WERI-Rb-1 (cell line): ENCODE measurements at regions not wholly inside any gene's neighbourhood (a gene's known extent, or its start where the extent isn't known, plus 50 kb on each side); places are given as distances from the start of the nearest gene placed in this dataset.

Experiments
- DNase-seq: peaks from one replicate; pipeline ENCODE4 v3.0.0-alpha.2; 2020
- H3K27ac ChIP-seq: fragments of 250-450 bp; sonication (Bioruptor Pico); 2 replicates; pipeline ENCODE4 v1.5.1; 2020; ENCODE audit warnings: mild to moderate bottlenecking, moderate library complexity
- H3K27me3 ChIP-seq: fragments of 250-450 bp; sonication (Bioruptor Pico); 2 replicates; pipeline ENCODE4 v1.5.1; 2021; ENCODE audit warnings: mild to moderate bottlenecking, low read depth, moderate library complexity; ENCODE audit not compliant: insufficient read depth, severe bottlenecking
- H3K36me3 ChIP-seq: fragments of 250-450 bp; sonication (Bioruptor Pico); 2 replicates; pipeline ENCODE4 v1.5.1; 2020; ENCODE audit warnings: mild to moderate bottlenecking, moderate library complexity
- H3K4me3 ChIP-seq: 2 replicates; pipeline ENCODE4 v1.5.1; 2011; ENCODE audit warnings: low read depth, mild to moderate bottlenecking, control low read depth, low read length
- H3K9me3 ChIP-seq: fragments of 250-450 bp; sonication (Bioruptor Pico); 2 replicates; pipeline ENCODE4 v1.5.1; 2021; ENCODE audit warnings: mild to moderate bottlenecking, moderate library complexity; ENCODE audit not compliant: severe bottlenecking
- CTCF ChIP-seq: IDR thresholded peaks from 2 replicates; pipeline ENCODE4 v1.5.1; 2011; ENCODE audit warnings: low read depth, mild to moderate bottlenecking, control low read depth, inconsistent platforms, low read length

DNA sequence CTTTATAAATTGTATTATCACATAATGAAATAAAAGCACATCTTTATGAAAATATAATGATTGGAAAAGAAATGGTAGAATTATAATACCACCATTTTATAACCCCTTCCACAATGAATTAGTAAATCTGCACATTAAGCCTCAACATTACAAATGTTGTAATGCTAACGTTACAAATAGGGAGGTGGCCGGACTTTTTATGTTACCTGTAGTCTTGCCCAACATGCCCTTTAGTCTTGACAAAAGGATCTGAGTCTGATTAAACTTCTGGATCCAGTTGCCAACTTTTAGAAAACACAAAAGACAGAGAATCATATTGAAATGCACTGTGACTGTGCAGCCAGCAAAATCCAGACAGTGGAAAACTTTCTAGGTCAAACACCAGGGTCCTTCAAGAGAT, 617.3 kb downstream of the KCNJ3 start:
- no peak for DNase-seq
- H3K9me3 ChIP-seq = no peaks in the 10 kb centered on the region
- H3K36me3 ChIP-seq = no peaks in the 10 kb centered on the region
- no peaks in the 10 kb centered on the region for H3K27me3 ChIP-seq
- no peak overlapping the region for H3K27ac ChIP-seq
- no peak for TF ChIP-seq CTCF
- no peak overlapping the region for H3K4me3 ChIP-seq

- no peak overlapping the region for H3K4me3 ChIP-seq
- H3K27ac ChIP-seq = no peak overlapping the region
- H3K36me3 ChIP-seq = no peaks in the 10 kb centered on the region
- no peaks in the 10 kb centered on the region for H3K27me3 ChIP-seq
- no peak for TF ChIP-seq CTCF
- no peaks in the 10 kb centered on the region for H3K9me3 ChIP-seq
- DNase-seq = no peak
Measured at GRCh38 chr2:155310589-155310988, 612.1 kb downstream of the KCNJ3 start.

GRCh38 chr2:155309483-155309882, 611.0 kb downstream of the KCNJ3 start:
- Histone ChIP-seq H3K27me3 (no peaks in the 10 kb centered on the region), H3K4me3 (no peak overlapping the region), H3K9me3 (no peaks in the 10 kb centered on the region), H3K36me3 (no peaks in the 10 kb centered on the region), H3K27ac (no peak overlapping the region)
- no peak for DNase-seq
- TF ChIP-seq CTCF = no peak

- no peaks in the 10 kb centered on the region for H3K36me3 ChIP-seq
- no peak for DNase-seq
- no peaks in the 10 kb centered on the region for H3K27me3 ChIP-seq
- TF ChIP-seq CTCF = no peak
- H3K9me3 ChIP-seq = no peaks in the 10 kb centered on the region
- H3K4me3 ChIP-seq = no peak overlapping the region
- no peak overlapping the region for H3K27ac ChIP-seq
Measured at GRCh38 chr2:155308367-155309009, 610.0 kb downstream of the KCNJ3 start.

GRCh38 chr2:155301221-155301620, 602.7 kb downstream of the KCNJ3 start:
- Histone ChIP-seq H3K27ac (no peak overlapping the region), H3K36me3 (no peaks in the 10 kb centered on the region), H3K4me3 (no peak overlapping the region), H3K27me3 (no peaks in the 10 kb centered on the region), H3K9me3 (no peaks in the 10 kb centered on the region)
- DNase-seq = no peak
- TF ChIP-seq CTCF = no peak

DNA sequence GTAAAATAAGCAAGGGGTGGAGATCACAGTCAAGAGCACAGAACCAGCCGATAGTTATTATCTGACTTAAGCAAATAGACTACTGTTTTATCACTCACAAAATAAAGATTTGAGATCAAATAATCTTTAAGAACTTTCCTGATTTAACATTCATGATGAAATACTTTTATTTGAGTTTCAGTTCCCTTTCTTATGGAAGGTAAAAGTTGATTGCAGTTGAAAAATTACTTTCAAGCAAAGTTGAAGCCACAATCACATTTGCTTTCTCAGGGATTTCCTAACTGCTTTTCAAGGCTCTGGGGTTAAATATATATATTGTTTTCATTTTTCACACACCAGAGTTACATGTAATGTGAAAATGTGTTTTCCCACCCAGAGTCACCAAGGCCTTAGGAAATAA, 599.5 kb downstream of the KCNJ3 start:
- Histone ChIP-seq H3K27me3 (no peaks in the 10 kb centered on the region), H3K4me3 (no peak overlapping the region), H3K9me3 (no peaks in the 10 kb centered on the region), H3K27ac (no peak overlapping the region), H3K36me3 (no peaks in the 10 kb centered on the region)
- DNase-seq = no peak
- TF ChIP-seq CTCF = no peak
